Hematopoietic multipotent progenitor cell treated with erythropoietin and hydrocortisone succinate and interleukin-3 and kit ligand, for 4 days (in vitro differentiated cells): ENCODE measurements at regions not wholly inside any gene's neighbourhood (a gene's known extent, or its start where the extent isn't known, plus 50 kb on each side); places are given as distances from the start of the nearest gene placed in this dataset.

Source experiments
- DNase-seq: peaks from one replicate; pipeline ENCODE4 v3.0.0-alpha.2; 2015

DNA sequence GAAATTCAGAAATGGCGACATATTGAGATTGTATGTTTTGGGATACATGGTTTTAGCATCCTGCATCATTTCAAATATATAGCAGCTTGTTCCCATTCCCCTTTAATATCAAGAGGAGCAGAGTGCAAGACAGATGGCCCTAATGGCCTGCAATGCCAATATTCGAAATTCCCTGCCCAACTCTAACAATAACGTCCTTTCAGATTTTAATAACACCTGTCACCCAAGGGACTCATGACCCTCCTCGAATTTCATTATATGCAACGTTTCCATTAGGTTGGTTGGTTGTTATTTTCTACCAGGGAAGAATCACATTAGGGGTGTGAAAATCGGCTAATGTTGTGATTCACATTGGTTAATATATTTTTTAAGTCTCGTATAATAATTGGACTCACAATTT, 170.0 kb downstream of the TNFSF13B start:
- DNase-seq: no peak

DNA sequence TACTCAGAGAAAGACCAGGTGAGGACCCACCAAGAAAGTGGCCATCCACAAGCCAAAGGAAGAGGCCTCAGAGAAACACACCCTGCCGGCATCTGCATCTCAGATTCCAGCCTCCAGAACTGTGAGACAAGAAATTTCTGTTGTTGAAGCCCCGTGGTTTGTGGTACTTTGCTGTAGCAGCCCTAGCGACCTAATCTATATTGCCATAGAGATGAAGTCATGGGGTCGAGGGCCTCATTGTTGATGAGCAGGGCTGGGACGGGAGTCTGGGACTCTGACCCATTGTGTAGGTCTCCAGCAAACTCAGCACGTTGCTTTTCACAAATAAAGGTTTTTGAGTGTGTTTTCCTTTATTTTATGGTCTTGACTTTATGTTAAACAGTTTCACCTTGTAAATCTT, 174.9 kb downstream of the TNFSF13B start:
- peak; percentile 2 for DNase-seq

DNA sequence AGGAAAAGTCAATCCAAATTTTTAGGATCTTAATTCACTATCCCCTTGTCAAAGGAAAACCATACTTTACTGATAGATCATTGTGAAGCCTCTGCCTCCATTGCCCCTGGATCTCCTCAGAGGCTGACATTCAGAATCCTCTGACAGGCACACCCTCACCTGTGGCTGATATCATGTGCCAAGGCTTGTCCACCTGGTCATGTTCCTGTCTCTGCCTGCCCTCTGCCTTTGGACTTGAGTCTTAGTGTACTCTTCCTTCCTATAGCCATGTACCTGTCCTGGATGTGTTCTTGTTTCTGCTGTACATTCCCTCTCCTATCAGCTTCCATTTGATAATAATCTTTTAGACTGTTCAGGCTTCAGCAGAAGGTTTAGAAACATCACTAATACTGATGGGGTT, 179.4 kb downstream of the TNFSF13B start:
- DNase-seq: no peak

DNA sequence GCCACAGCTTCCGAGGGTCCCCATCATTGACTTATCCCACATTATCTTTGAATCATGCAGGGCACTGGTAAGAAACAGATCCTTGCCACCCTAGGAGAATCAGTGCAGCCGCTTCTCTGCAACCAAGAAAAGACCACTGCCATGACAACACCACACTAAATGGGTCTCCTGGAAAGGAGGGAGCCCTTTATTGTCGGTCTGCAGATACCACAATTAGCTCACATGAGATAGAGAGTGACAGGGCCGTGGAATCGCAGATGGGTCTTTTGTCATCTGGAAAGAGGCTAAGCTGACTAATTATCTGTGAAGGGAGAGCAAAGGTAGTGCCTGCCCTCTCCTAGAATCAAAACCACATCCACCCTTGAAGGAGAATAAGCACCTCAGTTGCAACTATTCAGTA, 178.3 kb upstream of the MYO16 start:
- DNase-seq: no peak

DNA sequence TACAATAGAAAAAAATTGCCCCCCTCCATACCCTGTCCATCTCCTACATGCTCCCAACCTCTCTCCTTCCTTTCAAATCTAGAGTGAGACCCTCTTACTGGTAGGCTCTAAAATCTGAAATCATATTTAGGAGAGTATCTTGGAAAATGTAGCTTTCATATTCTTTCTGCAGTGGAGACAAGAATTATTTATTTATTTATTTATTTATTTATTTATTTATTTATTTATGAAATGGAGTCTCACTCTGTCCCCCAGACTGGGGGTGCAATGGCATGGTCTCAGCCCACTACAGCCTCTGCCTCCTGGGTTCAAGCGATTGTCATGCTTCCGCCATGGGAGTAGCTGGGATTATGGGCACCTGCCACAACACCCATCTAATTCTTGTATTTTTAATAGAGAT, 174.1 kb upstream of the MYO16 start:
- no peak for DNase-seq

DNA sequence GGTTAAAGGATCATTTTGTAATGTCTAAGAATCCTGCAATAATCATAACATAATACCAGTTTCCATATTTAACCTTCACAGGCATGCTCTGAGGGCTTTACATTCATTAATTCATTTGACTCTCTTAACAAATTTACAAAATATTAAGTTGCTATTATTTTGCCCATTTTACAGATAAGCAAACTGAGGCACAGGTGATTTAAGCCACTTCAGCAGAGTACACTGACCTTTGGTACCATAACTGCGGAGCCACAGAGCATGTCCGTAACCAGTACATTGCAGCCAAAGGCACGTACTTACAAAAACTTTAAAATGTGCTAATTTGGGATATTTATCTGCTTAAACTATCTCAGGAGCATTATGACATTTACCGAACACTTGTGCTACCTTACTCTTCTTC, 169.4 kb upstream of the MYO16 start:
- no peak for DNase-seq

DNA sequence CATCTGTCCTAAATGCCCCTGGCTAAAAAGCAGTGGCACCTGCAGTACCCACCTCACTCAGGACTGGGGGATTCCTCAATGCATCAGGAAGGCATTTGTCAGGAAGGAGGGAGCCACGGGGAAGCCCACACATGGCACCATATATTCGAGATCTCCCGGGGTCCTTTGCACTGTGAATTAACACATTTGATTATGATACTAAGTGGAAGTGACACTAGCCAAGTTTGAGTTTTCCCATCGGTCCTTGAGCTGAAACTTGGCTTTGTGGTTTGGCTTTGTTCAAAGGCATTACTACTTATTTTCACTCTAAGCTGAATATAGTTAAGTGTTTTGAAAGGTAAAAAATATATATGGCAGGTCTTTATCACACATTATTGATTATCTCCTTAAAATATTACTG, 168.7 kb upstream of the MYO16 start:
- no peak for DNase-seq

DNA sequence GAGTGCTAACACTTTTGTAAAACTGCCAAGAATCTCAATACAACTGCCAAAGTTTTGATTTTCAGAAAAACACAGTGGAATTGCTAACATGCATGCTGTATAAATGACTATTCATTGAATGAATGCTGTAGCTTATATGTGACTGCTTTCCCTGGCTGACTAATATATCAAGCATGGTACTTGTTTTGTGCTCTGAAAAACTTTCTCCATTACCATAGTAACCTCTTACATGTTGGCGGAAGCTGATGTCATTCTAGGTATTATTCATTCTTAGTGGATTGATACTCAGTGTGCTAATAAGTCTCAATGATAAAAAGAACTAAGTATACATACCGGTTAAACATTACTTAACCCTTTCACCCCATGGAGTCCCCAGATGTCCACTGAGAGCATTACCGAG, 166.1 kb upstream of the MYO16 start:
- DNase-seq: no peak

DNA sequence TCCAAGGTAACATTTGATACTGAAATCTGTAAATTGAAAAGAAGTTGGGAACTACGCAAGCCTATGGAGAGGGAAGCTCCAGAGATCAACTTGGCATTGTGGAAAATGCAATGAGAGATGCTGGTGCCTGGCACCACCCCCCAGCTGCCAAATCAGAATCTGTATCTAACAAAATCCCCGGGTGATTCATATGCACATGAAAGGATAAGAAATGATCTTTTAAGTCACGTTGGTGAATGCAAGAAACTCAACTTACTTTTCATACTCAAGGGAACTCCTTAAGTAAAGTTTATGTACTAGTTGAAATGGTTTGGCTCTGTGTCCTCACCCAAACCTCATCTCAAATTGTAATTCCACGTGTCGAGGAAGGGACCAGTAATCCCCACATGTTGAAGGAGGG, 158.5 kb upstream of the MYO16 start:
- DNase-seq: no peak

DNA sequence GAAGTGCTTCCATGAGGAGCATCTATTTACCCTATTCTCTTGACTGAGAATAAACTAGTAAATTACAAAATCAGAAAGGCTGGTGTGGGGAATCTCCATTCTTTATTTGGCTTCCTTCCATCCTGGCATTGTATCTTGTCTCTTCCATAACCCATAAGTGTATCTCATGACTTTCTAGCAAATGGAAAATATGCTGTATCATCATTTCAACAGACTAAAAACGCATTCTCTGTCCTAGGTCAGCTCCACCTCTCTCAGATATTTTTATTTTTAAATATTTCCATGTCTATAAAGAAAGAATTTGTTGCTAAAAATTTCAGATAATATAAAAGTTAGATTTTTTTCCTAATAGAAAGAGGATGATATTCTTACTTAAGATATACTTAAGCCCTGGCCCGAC, 154.2 kb upstream of the MYO16 start:
- DNase-seq: no peak

DNA sequence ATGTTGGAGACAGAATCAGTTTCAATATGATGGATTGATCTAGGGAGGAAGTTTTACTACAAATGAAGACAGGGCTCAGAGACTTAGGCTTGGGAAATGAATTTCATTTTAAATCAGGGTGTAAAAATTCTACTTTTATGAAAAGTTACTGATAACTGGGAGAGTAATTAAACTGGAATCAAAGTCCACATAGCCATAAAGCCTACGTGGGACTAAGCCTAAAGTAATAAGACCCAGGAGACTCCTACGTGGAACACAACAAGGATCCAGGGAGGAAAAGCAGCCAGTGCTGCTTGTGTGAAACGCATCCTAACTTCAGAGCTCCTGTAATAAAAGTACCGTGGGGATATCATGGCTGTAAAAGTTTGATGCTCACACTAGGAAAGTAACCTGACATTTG, 152.0 kb upstream of the MYO16 start:
- no peak for DNase-seq

DNA sequence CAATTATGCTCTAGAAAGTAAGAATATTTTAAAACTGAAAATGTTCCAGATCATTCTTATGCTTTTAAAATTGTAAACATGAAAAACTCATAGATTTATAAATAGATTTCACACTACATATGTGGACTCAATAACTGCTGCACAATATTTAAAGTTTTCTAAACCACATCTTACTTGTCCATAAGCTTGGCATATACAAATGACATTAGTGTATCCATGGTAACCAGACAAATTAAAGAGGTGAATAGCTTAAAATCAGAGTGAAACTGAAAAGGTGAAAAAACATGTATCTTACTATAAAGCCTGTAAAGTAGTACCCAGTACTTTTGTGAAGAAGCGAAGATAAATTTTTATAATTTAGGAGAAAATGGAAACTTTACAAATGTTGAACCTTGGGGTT, 151.2 kb upstream of the MYO16 start:
- no peak for DNase-seq

DNA sequence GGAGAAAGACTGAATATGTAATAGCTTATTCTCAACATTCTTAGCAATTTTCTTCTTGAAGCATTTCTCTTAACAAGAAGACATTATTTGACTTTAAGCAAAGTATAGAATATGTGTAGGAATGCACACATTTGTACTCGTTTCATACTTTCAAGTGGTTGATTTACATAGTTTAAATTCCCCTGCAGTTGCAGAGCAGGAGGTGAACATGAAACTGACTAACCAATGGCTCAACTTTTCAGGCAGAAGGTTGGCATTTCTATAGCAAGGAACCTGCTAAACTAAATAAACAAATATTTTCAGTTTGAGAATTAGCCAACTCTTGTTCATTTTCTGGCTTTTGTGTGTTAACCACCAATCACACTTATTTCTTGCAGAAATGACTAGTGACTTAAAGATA, 145.4 kb upstream of the MYO16 start:
- no peak for DNase-seq

DNA sequence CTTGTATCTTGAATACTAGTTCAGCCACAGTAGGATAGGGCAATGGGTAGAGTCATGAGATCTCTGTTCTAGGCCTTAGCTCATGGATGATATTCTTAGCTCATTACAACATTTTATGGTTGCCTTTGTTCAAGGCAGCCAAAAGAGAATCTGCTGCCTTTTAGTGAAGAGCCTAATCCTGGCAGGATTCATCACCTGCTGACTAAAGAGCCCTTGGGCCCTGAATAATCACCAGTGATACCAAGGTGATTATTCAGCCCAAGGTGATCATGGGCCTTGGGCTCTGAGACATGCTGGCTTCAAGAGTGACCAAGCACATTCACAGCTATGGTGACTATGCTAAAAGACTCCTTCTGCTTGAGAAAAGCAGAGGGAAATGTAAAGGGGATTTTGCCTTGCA, 143.3 kb upstream of the MYO16 start:
- no peak for DNase-seq

DNA sequence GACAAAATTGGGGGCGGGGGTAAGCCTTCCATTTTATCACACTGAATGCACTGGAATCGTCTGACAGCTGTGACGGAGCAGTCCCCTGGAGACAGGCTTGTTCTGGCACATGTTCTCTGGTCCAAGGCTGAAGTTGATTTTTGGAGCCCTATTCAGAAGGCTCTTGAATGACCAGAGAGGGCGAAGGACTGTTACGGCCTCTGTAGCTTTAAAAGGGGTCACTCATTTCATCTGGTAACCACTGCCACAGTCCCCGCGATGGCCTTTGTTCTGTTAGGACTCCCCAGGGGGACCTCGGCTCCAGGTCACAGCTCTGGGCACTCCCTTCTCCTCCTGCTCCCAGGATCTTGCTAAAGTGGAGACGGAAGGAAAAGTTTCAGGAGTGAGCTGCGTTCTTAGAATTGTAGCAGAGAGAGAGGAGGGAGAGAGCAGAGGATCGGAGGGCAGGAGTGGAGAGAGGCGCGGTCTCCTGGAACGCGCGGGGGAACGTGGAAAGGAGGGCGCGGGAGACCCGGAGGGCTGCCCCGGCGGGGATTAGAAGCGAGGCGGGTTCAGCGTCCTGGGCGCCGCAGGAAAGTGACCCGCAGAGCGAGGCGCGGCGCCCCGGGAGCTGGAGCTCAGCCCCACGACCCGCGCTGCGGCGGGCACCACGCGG, 134.3 kb upstream of the MYO16 start:
- DNase-seq: peak; percentile 9

DNA sequence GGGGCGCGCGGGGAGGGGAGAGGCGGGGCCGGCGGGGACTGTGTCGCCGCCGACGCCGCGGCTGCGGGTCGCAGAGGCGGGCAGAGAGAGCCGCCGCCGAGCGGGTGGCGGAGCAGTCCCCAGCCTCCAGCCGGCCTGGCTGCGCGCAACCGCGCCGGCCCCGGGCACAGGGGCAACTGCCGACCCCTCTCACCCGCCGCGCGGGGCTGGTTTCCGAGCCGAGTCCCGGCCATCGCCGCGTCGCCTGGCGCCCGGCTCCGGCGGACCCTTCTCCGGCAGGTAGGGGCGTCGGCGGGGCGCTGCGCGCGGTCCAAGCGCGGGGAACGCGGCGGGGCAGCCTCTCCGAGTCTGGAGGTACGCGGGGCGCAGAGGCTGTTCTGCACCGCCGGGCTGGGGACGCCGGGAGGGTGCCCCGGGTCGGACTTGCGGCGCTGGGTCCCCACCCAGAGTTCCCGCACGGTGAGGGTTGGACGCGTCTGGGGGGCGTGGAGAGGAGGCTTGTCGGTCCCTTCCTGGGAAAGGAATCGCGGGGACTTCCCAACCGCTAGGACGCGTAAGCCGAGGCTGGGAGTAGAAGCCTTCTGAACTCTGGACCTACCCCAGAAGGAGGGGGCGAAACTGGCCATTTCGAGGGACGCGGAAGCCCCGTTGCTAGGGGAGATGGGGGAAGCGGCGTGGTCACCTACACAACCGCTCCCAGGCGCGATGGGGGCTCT, 133.6 kb upstream of the MYO16 start:
- peak; percentile 6 for DNase-seq

DNA sequence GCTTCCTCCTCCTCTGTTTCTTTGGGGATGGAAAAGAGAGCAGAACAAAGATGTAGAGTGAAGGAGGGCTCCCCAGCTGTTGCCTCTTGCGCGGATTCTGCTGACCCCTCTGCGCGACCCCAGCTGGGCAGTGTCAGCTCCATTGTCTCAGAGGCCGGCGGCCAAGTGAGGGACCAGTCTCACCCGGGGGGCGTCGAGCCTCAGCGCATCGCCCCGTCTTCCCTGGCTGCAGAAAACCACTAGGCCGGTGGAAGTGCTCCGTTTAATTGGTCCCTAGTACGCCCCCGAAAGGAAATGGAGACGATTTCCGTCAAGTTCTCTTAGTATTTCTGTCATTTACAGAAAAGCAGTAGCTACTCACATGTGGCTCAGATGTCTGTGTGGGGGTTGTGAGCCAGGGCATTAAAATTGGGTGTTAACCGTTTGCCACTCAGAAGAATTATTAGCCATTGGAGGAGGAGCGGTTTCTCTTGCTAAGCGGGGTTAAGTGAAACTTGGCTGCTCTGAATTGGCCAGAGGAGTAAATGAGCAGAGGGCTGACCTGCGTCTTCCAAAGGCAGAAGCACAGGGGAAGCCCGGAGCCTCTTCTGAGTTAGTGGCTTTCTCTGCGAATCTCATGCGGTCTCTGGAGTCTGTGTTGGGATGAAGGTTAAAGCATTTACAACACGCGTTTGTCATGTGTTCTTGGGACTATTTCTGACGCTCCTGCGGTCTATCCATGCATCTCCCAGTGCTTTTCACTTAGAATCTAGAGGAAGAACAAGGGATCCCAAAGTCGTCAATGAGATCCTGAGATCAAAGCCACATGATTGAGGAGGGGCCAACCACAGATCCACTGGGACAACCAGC, 132.8 kb upstream of the MYO16 start:
- peak; percentile 33 for DNase-seq

DNA sequence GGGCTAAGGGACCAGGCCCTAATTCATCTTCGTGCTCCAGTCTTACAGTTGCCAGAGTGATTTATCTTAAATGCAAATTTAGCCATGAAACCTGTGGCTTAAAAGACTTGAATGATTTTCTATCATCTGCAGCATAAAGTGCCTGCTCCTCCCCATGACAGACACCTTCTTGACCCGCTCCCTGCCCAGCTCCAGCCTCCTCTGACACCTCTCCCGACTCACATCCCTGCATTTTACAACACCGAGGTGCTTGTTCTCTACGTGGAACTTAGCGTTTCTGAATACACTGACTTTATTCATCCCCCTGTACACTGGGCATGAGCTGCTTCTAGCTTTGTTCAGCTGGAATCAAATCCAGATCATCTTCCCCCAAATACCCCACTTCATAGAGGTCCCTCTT, 128.7 kb upstream of the MYO16 start:
- no peak for DNase-seq

DNA sequence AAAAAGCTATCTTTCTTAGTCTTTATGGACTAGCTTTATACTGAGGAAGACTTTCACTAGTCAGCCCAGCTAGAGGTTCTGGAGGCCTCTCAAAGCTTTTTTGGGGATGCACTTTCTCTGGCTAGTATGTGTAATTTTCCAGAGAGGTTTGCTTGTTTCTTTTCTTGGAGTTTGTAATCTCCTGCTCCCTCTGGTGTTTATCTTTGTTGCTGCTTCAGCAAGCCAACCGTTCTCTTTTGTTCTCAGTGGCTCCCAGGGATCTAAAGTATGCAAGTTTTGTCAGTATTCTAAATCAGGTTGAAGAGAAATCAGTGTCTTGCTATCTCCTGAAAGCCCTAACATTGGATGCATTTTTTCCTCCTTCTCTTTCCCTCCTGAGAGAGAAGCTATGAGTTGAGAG, 121.1 kb upstream of the MYO16 start:
- DNase-seq: peak; percentile 61

DNA sequence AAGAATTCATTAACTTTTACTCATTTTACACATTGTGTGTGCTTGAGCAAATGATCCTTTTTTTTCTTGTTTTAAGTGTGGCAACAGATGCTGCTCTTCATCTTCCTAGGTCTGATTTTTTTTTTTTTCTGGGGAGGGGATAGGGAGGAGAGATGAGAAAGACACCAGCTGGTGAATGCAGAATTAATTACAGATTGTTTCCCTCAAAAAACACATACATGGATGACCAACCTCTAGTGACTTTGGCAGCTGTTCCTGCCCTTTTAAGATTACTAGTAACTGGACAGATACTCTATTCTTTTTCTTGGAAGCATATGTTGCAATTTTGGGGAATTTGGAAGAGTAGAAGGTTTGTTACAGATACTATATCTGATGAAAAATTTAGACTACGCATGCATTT, 103.6 kb upstream of the MYO16 start:
- no peak for DNase-seq

DNA sequence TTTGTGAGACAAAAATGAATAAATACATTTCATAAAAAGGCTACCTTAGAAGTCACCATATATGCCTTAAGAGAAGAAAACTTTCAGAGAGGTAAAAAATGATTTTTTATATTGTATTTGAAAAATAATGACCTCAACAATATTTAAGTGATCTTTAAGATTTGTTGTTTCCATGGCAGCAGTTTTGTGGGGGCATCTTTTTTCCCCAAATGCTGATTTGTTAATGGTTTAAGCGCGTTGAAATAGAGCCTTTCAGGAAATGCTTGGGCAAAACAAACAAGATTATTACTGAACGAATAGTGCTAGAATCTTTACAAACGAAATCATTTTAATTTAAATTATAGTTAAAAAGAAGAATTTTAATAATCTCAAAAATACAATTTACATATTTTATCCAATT, 103.1 kb upstream of the MYO16 start:
- DNase-seq: no peak

DNA sequence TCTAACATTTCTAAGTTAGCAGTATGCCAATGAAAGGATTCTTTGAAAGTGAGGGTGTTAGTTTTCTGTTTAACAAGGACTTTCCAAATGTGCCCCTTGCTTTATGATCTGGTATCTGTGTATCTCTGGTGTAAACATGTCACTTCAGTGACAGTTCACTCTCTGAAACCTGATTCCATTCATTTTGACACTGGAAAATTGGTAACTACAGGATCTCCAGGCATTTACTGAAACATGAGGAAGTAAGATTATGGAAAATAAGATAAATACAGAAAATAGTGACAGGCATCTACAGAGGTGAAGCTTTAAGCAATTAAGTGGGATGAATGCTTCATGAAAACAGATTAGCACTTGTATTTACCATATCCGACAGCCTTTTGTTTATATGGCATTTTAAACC, 101.6 kb upstream of the MYO16 start:
- DNase-seq: no peak

DNA sequence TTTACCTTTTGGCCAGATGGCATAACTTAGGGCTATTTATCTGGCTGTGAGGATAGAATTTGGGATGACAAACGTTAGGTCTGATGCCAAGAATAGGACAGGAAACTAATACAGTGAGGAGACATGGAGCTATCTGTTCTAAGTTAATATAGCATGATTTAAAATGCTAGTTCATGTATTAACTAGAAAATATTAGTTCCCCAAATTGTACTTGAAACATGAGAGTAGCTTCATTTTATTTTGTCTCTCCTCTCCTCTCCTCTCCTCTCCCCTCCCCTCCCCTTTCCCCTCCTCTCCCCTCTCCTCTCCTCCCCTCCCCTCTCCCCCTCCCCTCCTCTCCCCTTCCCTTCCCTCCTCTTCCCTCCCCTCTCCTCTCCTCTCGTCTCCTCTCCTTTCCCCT, 101.1 kb upstream of the MYO16 start:
- DNase-seq: no peak

DNA sequence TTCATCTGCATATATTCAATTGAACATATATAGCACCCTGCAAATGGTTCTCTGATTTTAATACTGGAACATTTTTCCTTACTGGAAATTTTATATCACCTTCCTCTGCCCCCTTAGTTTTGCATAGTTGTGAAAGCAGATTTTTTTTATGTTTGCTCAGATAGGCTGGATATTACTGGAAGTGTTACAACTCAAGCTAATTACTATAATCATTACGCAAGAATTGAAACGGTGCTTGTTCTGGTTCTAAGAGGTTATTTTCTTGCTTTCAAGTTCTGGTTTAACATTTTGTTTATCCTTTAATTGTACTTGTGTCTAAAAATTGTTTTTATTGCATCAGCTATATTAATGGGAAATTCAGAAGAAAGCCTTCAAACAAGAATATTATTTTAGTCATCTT, 95.6 kb upstream of the MYO16 start:
- DNase-seq: no peak
